SK-N-DZ (cell line): ENCODE measurements at regions not wholly inside any gene's neighbourhood (a gene's known extent, or its start where the extent isn't known, plus 50 kb on each side); places are given as distances from the start of the nearest gene placed in this dataset.
A peak's percentile ranks its signal among the peaks of the same experiment; 100 is the strongest.

Source experiments
- DNase-seq: peaks from one replicate; pipeline ENCODE4 v3.0.0-alpha.2; 2015; ENCODE audit warnings: low spot score
- small RNA-seq, 2 experiments: library from RNA; depleted of rRNA; stranded (forward); fragments of <200 nt; gene quantifications; one replicate each; pipeline ENCODE3, GENCODE V24; 2014

DNA sequence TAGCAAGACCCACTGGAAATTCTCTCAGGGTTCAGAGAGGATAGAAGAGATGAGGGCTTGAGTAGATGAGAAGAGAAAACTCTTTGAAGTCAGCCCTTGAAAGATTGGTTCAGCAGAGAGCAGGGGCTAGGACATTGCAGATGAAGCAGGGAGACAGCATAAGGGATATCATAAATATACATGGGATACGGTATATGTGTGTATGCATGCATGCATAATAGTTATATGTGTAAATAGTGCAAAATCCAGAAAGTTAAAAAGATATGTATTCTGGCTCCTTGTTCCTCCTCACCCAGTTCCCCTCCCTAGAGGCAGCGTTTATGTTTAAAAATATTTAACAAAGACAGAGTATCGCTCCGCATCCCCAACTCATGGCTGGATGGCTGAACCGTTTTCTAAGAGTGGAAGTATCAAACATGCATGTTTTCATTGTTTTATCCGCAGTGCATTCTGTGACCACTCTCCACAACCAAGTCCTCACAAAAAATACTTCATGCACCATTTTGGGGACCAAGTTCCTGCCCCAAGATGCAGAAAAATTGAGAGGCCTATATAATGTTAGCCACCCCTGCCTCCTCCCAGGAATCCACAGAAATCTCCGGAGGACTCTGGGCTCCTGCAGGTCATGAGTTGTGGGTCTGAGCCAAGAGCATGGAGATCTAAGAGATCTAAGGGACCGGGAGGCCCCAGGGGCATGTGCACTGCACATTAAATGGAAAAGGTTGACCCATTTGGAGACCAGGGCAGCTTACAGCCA lies 119.5 kb downstream of the MTX3 start:
- DNase-seq, result no peak

- DNase-seq, result no peak
Measured at GRCh38 chr5:79868163-79868670, 122.8 kb downstream of the MTX3 start.

DNA sequence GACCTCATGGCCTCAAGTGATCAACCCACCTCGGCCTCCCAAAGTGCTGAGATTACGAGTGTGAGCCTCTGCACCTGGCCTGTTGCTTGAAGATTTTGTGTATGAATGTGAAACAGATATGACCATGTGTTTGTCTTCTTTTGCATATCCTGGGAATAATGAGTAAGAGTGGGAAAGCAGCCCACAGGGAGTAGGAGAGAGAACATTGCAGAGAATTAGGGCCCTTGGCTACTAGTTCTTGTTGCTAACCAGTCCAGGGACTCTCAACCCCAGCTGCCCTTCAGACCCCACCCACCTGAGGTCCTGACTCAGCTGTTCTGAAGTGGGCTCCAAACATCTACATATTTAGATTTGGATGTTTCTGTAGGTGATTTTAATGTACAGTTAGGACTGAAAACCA lies 125.5 kb downstream of the MTX3 start:
- no peak for DNase-seq

- DNase-seq, result no peak
Measured at GRCh38 chr5:79864364-79864763, 126.7 kb downstream of the MTX3 start.

GRCh38 chr5:79859588-79859987 lies 131.5 kb downstream of the MTX3 start:
- no peak for DNase-seq

GRCh38 chr5:79858410-79858723 lies 132.7 kb downstream of the MTX3 start:
- no peak for DNase-seq

DNA sequence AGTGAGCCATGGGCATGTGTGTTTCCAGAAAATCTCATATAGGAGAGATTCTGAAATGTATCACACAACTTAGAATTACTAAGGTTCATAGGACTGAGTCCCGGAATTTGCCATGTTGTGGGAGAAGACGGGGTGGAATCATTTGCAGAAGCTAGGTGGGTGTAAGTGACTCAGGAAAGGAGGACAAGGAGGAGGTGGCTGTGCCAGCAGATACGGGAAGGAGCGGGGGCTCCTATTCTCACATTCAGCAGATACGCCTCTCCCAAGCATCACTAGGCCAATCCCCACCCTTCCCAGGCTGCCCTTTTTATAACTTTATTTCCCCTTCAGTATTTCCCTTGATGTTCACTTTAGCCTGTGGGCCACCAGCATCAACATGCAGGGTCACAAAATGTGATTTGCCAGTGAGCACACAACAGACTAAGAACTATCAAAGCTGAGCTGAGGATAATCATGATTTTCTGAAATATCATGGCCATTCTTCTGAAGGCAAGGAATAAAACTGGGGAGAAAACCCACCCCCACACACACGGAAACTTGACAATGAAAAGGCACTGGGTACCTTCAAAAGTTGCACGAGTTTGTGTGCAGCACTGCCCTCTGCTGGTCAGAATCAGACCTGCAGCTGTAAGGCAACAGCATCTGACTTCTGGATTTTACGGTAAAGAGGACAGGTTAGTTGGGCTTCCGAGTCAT lies 133.2 kb downstream of the MTX3 start:
- peak; percentile 71 for DNase-seq

- no peak for DNase-seq
Measured at GRCh38 chr5:79856456-79857055, 134.5 kb downstream of the MTX3 start.

DNA sequence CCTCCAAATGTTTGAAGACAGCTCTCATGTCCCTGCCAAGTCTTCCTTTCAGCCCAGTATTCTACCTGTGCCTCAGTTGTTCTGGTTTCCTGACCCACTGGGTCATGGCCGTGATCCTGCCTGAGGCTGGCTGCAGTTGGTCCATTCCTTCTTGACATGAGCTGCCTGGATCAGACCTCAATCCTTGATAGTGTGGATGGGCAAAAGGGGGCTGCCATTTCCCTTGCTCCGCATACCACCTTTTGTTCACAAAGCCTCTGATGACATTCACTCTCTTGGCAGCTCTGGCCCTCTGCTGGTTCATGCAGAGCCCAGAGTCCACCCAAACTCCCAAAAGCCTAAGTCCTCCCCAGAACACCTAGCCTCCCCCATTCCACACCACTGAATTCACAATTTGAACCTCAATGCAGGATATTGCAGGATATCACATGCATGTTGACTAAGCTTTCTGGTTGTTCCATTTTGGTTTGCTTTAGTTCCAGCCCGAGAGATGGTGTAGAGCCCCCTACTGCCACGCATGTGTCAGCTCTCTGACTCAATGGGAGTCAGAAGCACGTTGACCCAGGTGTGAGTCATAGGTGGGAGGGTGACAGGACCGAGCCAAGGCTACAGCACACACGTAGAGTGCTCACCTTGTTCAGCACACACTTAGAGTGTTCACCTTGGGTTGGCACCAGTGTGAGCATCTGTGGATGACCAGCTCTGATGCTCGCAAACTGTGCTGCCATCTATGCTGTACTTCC lies 137.2 kb downstream of the MTX3 start:
- DNase-seq, result no peak

- no peak for DNase-seq
Measured at GRCh38 chr5:79853028-79853427, 138.0 kb downstream of the MTX3 start.

- DNase-seq, result peak; percentile 52
Measured at GRCh38 chr5:79851391-79851863, 139.6 kb downstream of the MTX3 start.

DNA sequence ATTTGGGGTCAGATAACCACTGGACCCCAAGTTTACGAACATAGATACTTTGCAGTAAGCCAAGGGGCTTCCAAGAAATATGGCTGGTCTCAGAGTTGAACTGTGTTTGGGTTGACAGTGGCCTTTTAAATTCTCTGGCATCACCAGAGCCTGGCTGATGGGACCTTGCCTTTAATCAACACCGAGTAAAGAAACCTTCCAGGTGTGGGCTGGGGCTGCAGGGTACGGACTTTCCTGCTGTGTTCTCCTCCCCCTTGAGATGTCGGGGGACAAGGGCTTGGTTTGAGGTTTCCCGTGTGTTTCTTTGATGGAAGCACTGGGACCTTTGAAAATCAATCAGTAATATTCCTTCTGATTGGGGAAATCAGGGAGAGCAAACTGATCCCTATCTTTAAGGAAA lies 140.1 kb downstream of the MTX3 start:
- DNase-seq, result no peak

GRCh38 chr5:79850316-79850822 lies 140.7 kb downstream of the MTX3 start:
- DNase-seq, result no peak

GRCh38 chr5:79849486-79850315 lies 141.4 kb downstream of the MTX3 start:
- no peak for DNase-seq

Small RNAs in the stretch of these regions (small RNA-seq; reads per million reads assigned to genes)
- gene AC008496.1, result 0 to 0.04 reads per million in 2 experiments
